ENCODE measurements at regions not wholly inside any gene's neighbourhood (a gene's known extent, or its start where the extent isn't known, plus 50 kb on each side); places are given as distances from the start of the nearest gene placed in this dataset.

DNA sequence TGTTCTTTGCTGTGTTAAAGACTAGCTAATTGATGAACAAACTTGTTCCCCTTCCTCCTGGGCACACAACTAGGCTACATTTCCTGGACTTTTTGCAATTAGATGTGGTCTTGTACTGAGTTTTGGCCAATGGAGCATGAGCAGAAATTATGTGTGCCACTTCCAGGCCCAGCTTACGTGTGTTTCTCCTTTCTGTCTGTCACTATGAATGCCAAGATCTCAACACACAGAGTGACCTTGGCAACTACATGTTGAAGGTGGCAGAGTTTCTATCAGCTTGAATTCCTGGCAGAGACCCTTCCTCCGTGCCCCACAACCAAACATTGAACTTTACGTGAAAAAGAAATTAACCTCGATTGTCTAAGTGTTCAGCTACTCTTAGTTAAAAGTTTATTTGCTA is 81.7 kb upstream of the PIAS1 start:
- FAIRE-seq, result no peak
- Histone ChIP-seq H3K27ac (ENCODE audit: low read depth in 2 of 2, low read length in 2 of 2) (no peak overlapping the region), H3K4me1 (ENCODE audit: control insufficient read depth in 2 of 3, insufficient read depth in 2 of 3, low read depth in 1 of 3, low read length in 3 of 3) (peaks cover 0 to 3% (median 0%) of the 10 kb centered on the region in 3 donors), H3K9me3 (ENCODE audit: control insufficient read depth in 2 of 3, insufficient read depth in 1 of 3, low read length in 3 of 3) (no peaks in the 10 kb centered on the region), H3K4me3 (ENCODE audit: low read length in 3 of 3) (no peak overlapping the region), H3K27me3 (ENCODE audit: control insufficient read depth, insufficient read depth, low read length) (no peaks in the 10 kb centered on the region), H3K36me3 (ENCODE audit: control insufficient read depth in 2 of 3, insufficient read depth in 3 of 3, low read length in 3 of 3) (no peaks in the 10 kb centered on the region), H3K9ac (ENCODE audit: low read length in 3 of 3) (no peak overlapping the region)
- DNase-seq, result no peak
- intact Hi-C loops (cut with DNase I), result no loop called here
- TF ChIP-seq, protein P1, sequence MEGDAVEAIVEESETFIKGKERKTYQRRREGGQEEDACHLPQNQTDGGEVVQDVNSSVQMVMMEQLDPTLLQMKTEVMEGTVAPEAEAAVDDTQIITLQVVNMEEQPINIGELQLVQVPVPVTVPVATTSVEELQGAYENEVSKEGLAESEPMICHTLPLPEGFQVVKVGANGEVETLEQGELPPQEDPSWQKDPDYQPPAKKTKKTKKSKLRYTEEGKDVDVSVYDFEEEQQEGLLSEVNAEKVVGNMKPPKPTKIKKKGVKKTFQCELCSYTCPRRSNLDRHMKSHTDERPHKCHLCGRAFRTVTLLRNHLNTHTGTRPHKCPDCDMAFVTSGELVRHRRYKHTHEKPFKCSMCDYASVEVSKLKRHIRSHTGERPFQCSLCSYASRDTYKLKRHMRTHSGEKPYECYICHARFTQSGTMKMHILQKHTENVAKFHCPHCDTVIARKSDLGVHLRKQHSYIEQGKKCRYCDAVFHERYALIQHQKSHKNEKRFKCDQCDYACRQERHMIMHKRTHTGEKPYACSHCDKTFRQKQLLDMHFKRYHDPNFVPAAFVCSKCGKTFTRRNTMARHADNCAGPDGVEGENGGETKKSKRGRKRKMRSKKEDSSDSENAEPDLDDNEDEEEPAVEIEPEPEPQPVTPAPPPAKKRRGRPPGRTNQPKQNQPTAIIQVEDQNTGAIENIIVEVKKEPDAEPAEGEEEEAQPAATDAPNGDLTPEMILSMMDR (IDR thresholded peaks at IDR 0.05; ENCODE audit: borderline replicate concordance, extremely low read depth, insufficient read depth), result no peak

DNA sequence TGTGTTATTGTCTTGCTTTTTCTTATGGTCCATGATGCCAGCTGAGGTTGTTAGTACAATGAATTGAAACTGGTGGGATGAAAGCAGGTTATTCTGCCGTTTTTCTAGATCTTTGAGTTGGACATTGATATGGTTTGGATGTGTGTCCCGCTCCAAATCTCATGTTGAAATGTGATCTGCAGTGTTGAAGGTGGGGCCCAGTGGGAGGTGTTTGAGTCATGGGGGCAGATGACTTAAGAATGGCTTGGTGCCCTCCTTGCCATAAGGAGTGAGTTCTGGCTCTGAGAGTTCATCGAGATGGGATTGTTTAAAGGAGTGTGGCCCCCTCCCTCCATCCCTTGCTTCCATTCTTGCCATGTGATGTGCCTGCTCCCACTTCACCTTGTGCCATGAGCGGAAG is 80.3 kb upstream of the PIAS1 start:
- DNase-seq (no peak), FAIRE-seq (no peak)
- no peaks in the 10 kb centered on the region for H3K36me3 ChIP-seq (ENCODE audit: control insufficient read depth in 2 of 3, insufficient read depth in 3 of 3, low read length in 3 of 3)
- no peaks in the 10 kb centered on the region for H3K4me1 ChIP-seq (ENCODE audit: control insufficient read depth in 2 of 3, insufficient read depth in 2 of 3, low read depth in 1 of 3, low read length in 3 of 3)
- no peak overlapping the region for H3K9ac ChIP-seq (ENCODE audit: low read length in 3 of 3)
- TF ChIP-seq, protein P1 (IDR thresholded peaks at IDR 0.05; ENCODE audit: borderline replicate concordance, extremely low read depth, insufficient read depth), result no peak
- H3K27me3 ChIP-seq (ENCODE audit: control insufficient read depth, insufficient read depth, low read length), result no peaks in the 10 kb centered on the region
- intact Hi-C loops (cut with DNase I), result no loop called here
- no peak overlapping the region for H3K27ac ChIP-seq (ENCODE audit: low read depth in 2 of 2, low read length in 2 of 2)
- H3K9me3 ChIP-seq (ENCODE audit: control insufficient read depth in 2 of 3, insufficient read depth in 1 of 3, low read length in 3 of 3), result no peaks in the 10 kb centered on the region
- no peak overlapping the region for H3K4me3 ChIP-seq (ENCODE audit: low read length in 3 of 3)

DNA sequence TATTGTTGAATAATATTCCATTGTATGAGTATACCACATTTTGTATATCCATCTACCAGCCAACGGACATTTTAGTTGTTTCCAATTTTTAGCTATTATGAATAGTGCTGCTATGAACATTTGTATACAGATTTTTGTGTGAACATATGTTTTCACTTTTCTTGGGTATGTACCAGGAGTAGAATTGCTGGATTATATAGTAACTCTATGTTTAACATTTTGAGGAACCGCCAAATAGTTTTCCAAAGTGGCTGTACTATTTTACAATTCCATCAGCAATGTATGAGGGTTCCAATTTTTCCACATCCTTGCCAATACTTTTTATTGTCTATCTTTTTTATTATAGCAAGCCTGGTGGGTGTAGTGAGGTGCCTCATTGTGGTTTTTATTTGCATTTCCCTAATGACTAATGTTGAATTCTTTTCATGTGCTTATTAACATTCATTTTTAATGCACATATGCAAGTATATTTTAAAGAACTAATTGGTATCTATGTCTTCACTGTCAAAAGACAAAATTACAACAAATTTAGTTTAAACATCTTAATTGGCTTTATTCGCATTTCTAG is 77.5 kb upstream of the PIAS1 start:
- H3K36me3 ChIP-seq (ENCODE audit: control insufficient read depth in 2 of 3, insufficient read depth in 3 of 3, low read length in 3 of 3), result no peaks in the 10 kb centered on the region
- DNase-seq (no peak), FAIRE-seq (no peak)
- no peaks in the 10 kb centered on the region for H3K9me3 ChIP-seq (ENCODE audit: control insufficient read depth in 2 of 3, insufficient read depth in 1 of 3, low read length in 3 of 3)
- H3K4me1 ChIP-seq (ENCODE audit: control insufficient read depth in 2 of 3, insufficient read depth in 2 of 3, low read depth in 1 of 3, low read length in 3 of 3), result no peaks in the 10 kb centered on the region
- H3K27ac ChIP-seq (ENCODE audit: low read depth in 2 of 2, low read length in 2 of 2), result no peak overlapping the region
- H3K27me3 ChIP-seq (ENCODE audit: control insufficient read depth, insufficient read depth, low read length), result no peaks in the 10 kb centered on the region
- intact Hi-C loops (cut with DNase I), result no loop called here
- no peak overlapping the region for H3K4me3 ChIP-seq (ENCODE audit: low read length in 3 of 3)
- no peak overlapping the region for H3K9ac ChIP-seq (ENCODE audit: low read length in 3 of 3)
- TF ChIP-seq, protein P1 (IDR thresholded peaks at IDR 0.05; ENCODE audit: borderline replicate concordance, extremely low read depth, insufficient read depth), result no peak
